ENCODE measurements at regions not wholly inside any gene's neighbourhood (a gene's known extent, or its start where the extent isn't known, plus 50 kb on each side); places are given as distances from the start of the nearest gene placed in this dataset.
A peak's percentile ranks its signal among the peaks of the same experiment; 100 is the strongest.

DNA sequence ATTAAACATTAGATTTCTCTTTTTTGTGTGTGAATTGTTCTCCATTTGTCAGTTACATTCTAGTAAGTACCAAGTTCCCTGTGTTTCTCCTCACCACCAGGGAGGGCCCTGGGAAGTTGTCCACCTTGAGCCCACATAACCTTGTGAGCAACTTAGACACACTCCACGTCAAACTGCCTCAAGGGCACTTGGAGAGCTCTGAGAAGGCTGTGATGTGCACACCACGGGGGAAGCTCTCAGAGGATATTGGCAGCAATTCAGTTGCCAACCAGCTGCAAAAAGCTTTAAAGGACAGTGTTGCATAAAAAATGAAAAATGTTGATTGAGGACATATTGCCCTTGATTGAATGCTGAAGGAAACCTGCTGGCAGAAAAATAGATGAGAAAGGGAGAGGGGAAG is 743.6 kb downstream of the RNF144A start:
- WGBS (ENCODE audit: insufficient coverage), result 67% methylated on average over 1 of the region's 2 CpGs

DNA sequence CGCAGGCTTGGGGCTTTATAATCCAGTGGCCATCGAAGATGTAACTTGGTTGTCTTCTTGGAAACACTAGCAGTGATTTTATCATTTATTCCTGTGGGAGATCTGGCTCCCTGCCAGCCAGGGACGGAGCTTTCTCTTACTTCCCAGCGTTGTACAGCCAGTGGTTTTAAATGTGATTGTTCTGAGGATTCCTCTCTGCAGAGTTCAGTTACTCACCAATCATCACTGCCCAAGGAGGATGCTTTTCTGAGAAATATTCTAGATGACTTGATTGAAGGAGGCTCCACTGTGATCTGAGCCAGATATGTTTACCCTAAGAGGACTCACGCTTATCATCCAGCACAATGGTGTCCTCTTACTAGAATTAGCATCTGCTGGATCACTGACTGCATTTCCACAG is 744.3 kb downstream of the RNF144A start:
- H3K36me3 ChIP-seq (ENCODE audit: control insufficient read depth, insufficient read depth, low read length), result no peaks in the 10 kb centered on the region
- peak; percentile 37 for DNase-seq
- no peaks in the 10 kb centered on the region for H3K4me1 ChIP-seq (ENCODE audit: control insufficient read depth, insufficient read depth, low read length)
- 71% methylated on average over 1 of the region's 5 CpGs for WGBS (ENCODE audit: insufficient coverage)
- H3K27me3 ChIP-seq (ENCODE audit: control insufficient read depth, insufficient read depth, low read length), result no peaks in the 10 kb centered on the region
- no peak overlapping the region for H3K4me3 ChIP-seq (ENCODE audit: low read length)
- H3K9me3 ChIP-seq (replicated peaks; ENCODE audit: control insufficient read depth, low read depth, low read length), result no peaks in the 10 kb centered on the region
- no peak overlapping the region for H3K27ac ChIP-seq (ENCODE audit: low read length)

More for the DNA sequence above, 743.6 kb downstream of the RNF144A start:
- DNase-seq, result no peak
- H3K27me3 ChIP-seq (ENCODE audit: control insufficient read depth, insufficient read depth, low read length), result no peaks in the 10 kb centered on the region
- H3K9me3 ChIP-seq (replicated peaks; ENCODE audit: control insufficient read depth, low read depth, low read length), result no peaks in the 10 kb centered on the region
- no peaks in the 10 kb centered on the region for H3K36me3 ChIP-seq (ENCODE audit: control insufficient read depth, insufficient read depth, low read length)
- H3K27ac ChIP-seq (ENCODE audit: low read length), result no peak overlapping the region
- H3K4me1 ChIP-seq (ENCODE audit: control insufficient read depth, insufficient read depth, low read length), result no peaks in the 10 kb centered on the region
- no peak overlapping the region for H3K4me3 ChIP-seq (ENCODE audit: low read length)

DNA sequence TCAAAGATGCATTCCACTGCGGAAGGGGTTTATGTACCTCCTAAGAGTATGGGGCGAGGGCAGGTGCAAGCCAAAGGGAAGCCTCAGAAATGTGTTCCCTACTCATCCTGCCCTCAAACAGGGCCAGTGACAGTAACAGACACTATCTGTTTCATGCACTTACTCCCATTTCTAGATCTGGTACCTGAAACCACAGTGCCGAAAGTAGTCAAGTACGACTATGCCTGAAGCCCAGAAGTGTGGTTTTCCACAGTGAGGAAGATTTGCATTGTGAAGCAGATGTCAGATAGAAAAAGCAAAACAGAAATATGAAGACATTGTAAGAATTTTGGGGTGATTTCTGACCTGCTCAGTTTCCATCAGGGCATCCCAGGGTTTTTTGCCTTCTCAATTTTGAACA is 748.7 kb downstream of the RNF144A start:
- no peak for DNase-seq
- H3K27ac ChIP-seq (ENCODE audit: low read length), result no peak overlapping the region
- no peaks in the 10 kb centered on the region for H3K36me3 ChIP-seq (ENCODE audit: control insufficient read depth, insufficient read depth, low read length)
- H3K4me3 ChIP-seq (ENCODE audit: low read length), result no peak overlapping the region
- H3K4me1 ChIP-seq (ENCODE audit: control insufficient read depth, insufficient read depth, low read length), result no peaks in the 10 kb centered on the region
- no peaks in the 10 kb centered on the region for H3K27me3 ChIP-seq (ENCODE audit: control insufficient read depth, insufficient read depth, low read length)
- H3K9me3 ChIP-seq (replicated peaks; ENCODE audit: control insufficient read depth, low read depth, low read length), result no peaks in the 10 kb centered on the region
- WGBS (ENCODE audit: insufficient coverage), result 100% methylated on average over 4 of the region's 4 CpGs

DNA sequence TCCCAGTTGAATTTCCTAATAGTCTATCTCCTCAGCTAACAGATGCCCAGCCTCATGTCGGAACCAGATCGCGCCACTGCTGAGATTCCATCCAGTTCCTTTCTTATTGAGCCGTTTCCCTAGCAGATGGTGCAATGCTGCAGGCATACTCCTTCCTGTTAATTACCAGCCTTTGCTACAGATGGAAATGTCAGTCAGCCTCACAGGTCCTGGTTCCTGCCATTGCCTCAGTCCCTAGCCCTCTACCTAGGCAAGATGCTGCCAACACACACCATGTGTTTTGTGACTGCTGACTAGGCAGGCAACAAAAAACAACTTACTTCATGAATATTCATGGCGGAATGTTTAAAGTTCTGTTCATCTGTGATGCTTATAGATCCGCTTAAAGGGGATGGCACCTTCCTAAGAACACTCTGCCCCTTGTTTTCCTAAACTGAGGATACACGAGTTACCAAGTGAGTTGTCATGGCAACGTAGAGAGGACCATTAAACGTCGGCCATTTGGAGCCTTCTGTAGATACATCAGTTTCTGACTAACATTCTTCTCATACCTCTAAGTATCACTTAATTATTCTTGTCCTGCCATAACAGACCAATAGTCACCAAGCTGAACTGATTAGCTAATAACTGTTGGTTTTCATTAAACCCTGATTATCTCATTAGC is 749.5 kb downstream of the RNF144A start:
- H3K4me1 ChIP-seq (ENCODE audit: control insufficient read depth, insufficient read depth, low read length), result peaks cover 6% of the 10 kb centered on the region
- 90% methylated on average over 10 of the region's 10 CpGs for WGBS (ENCODE audit: insufficient coverage)

DNA sequence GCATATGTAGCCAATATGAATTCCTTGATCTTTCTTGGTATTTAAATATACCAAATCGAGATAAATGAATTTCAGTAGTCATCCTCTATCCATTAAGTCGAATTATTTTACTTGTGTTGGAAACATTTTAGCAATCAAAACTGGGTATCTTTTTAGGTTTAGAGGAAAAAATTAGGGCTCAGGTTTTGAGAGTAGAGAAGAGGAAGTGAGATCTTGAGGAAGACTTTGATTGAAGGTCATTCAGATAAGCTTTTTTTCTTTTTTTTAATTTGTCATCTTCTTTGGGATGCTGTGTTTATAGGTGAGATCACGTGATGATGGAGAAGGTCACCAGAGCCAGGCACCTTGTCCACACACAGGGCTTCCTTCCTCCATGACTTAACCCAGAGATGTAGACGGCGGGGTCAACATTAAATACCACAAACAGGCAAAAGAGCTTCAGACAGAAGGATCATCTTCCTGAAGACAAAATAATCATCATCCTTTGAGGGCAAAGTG is 750.1 kb downstream of the RNF144A start:
- peaks cover under 1% of the 10 kb centered on the region for H3K9me3 ChIP-seq (replicated peaks; ENCODE audit: control insufficient read depth, low read depth, low read length)
- H3K27ac ChIP-seq (ENCODE audit: low read length), result no peak overlapping the region
- DNase-seq, result no peak
- no CpG with 5 or more reads among the region's 5 CpGs for WGBS (ENCODE audit: insufficient coverage)
- peaks cover 6% of the 10 kb centered on the region for H3K4me1 ChIP-seq (ENCODE audit: control insufficient read depth, insufficient read depth, low read length)
- H3K36me3 ChIP-seq (ENCODE audit: control insufficient read depth, insufficient read depth, low read length), result no peaks in the 10 kb centered on the region
- H3K4me3 ChIP-seq (ENCODE audit: low read length), result no peak overlapping the region
- H3K27me3 ChIP-seq (ENCODE audit: control insufficient read depth, insufficient read depth, low read length), result no peaks in the 10 kb centered on the region

More for the DNA sequence above, 749.5 kb downstream of the RNF144A start:
- Histone ChIP-seq H3K36me3 (ENCODE audit: control insufficient read depth, insufficient read depth, low read length) (no peaks in the 10 kb centered on the region), H3K4me3 (ENCODE audit: low read length) (no peak overlapping the region), H3K27ac (ENCODE audit: low read length) (no peak overlapping the region), H3K9me3 (replicated peaks; ENCODE audit: control insufficient read depth, low read depth, low read length) (no peaks in the 10 kb centered on the region), H3K27me3 (ENCODE audit: control insufficient read depth, insufficient read depth, low read length) (no peaks in the 10 kb centered on the region)
- no peak for DNase-seq

DNA sequence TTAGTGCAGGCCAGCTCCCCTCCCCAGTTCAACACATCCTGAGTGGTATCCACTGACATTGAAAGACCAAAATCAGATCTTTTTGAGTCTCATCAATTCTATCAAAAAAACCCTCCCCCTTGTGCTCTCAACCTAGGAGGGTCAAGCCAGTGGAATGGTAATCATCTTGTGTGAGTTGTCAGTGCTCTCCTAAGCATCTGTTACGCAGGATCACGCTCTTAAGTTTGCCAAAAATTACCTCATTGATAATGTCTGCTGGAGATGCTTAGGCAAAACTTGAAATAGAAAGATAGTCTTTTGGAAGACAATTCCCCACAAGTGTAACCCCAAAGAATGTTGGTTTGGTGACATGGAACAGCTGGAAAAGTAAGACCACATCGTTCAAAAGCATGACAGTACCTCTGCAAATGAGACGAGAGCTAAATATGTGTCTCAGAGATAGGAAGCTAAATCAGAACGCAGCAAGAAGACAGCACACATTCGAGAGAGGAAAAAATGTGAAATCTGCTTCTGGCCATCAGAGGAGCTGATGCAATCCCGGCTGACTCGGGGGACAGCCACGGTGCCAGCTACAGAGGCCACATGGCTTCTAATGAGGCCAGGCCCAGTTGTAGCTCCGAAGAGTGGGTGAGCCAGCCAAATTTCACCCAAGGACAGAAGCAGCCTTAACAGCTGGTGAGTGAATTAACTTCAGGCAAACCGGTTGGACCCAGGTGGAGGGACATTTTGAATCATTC is 753.9 kb downstream of the RNF144A start:
- Histone ChIP-seq H3K27me3 (ENCODE audit: control insufficient read depth, insufficient read depth, low read length) (no peaks in the 10 kb centered on the region), H3K36me3 (ENCODE audit: control insufficient read depth, insufficient read depth, low read length) (no peaks in the 10 kb centered on the region), H3K4me1 (ENCODE audit: control insufficient read depth, insufficient read depth, low read length) (peaks cover 6% of the 10 kb centered on the region), H3K27ac (ENCODE audit: low read length) (no peak overlapping the region), H3K4me3 (ENCODE audit: low read length) (no peak overlapping the region), H3K9me3 (replicated peaks; ENCODE audit: control insufficient read depth, low read depth, low read length) (peaks cover 2% of the 10 kb centered on the region)
- peak; percentile 48 for DNase-seq
- 29% methylated on average over 8 of the region's 11 CpGs for WGBS (ENCODE audit: insufficient coverage)

DNA sequence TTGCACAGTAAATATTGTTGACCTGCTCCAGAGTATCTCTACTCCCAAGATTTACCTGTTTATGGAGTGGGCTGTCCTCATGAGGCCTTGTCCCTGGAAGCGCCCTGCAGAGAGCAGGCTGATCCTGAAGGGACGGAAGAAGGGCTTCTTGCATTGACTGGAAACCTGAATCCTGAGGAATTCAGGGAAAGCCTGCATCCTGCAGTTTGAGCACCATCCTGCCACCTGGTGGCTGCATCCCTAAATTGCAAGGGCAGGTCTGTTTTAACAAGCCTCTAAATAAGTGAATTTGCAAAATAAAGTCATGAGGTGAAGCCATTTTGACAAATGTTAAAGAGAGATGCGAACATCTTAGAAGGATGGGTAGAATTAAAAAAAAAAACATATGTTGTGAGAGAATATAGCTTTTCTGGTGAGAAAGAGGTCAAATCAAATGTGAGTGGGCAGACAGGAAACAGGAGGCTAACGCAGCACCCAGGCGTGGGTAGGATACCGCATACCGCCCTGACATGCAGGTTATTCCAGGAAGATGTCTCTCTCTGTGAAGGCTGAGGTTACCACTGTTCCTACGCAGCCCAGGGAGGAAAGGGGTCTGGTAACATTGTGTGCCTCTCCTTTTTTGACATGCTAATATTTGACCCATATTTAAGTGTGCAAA is 754.9 kb downstream of the RNF144A start:
- peak; percentile 23 for DNase-seq
- Histone ChIP-seq H3K9me3 (replicated peaks; ENCODE audit: control insufficient read depth, low read depth, low read length) (peaks cover 2% of the 10 kb centered on the region), H3K36me3 (ENCODE audit: control insufficient read depth, insufficient read depth, low read length) (no peaks in the 10 kb centered on the region), H3K4me3 (ENCODE audit: low read length) (no peak overlapping the region), H3K27me3 (ENCODE audit: control insufficient read depth, insufficient read depth, low read length) (no peaks in the 10 kb centered on the region), H3K4me1 (ENCODE audit: control insufficient read depth, insufficient read depth, low read length) (peaks cover 6% of the 10 kb centered on the region), H3K27ac (ENCODE audit: low read length) (no peak overlapping the region)
- WGBS (ENCODE audit: insufficient coverage), result 86% methylated on average over 6 of the region's 8 CpGs

DNA sequence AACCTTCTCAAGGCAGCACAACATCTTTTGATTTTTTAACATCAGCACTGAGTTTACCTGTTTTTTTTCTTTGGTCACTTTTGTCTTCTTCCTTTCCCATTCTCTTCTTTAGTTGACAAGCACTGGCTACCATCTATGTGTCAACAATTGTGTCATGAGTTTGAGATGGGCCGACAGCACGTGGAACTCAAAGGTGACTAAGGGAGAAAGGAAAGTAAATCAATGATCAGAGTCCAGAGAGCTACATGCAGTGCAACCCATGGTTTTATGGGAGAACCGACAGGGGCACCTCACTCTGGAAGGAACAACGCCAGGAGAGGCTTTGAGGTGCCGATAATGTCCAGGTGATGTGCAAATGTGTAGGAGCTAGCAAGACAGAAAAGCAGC is 755.5 kb downstream of the RNF144A start:
- Histone ChIP-seq H3K36me3 (ENCODE audit: control insufficient read depth, insufficient read depth, low read length) (no peaks in the 10 kb centered on the region), H3K4me3 (ENCODE audit: low read length) (no peak overlapping the region), H3K27me3 (ENCODE audit: control insufficient read depth, insufficient read depth, low read length) (no peaks in the 10 kb centered on the region), H3K4me1 (ENCODE audit: control insufficient read depth, insufficient read depth, low read length) (peaks cover 6% of the 10 kb centered on the region), H3K9me3 (replicated peaks; ENCODE audit: control insufficient read depth, low read depth, low read length) (peaks cover 2% of the 10 kb centered on the region), H3K27ac (ENCODE audit: low read length) (no peak overlapping the region)
- 96% methylated on average over 5 of the region's 5 CpGs for WGBS (ENCODE audit: insufficient coverage)
- no peak for DNase-seq

DNA sequence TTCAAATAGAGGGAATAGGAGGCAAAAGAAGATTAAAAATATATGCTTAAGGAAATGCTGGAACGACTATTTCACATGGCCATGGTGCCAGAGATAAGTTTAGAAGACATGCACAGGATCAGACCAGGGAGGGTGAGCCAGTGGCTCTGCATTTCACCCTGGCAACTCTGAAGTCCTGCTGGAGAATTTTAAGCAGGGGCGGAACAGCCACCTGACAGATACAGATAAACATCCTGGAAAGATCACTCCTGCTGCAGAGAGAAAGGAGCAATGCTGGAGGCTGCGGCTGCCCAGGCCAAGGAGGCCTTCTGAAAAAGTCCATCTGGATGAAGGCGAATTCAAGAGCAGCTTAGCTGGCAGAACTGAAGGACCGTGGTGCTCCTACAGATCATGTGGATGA is 755.9 kb downstream of the RNF144A start:
- H3K27ac ChIP-seq (ENCODE audit: low read length), result no peak overlapping the region
- no peak overlapping the region for H3K4me3 ChIP-seq (ENCODE audit: low read length)

DNA sequence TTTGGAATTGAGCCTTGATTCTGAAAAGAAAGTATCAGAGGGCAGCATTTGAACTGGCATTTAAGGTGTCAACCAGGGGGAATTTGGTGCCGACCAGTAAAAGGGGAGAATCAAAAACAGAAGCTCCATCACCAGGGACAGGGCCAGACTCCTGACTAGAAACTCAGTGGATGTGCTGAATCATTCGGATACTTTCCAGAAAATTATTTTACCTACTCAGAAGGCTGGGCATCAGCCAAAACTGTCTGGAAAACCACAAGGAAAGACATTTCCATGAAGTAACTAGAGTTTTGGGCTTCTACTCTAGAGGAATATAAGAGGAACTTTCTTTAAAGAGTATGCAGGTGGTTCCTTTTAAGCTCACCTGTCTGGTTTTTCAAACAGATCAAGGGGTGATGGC is 756.6 kb downstream of the RNF144A start:
- Histone ChIP-seq H3K4me3 (ENCODE audit: low read length) (no peak overlapping the region), H3K4me1 (ENCODE audit: control insufficient read depth, insufficient read depth, low read length) (peaks cover 6% of the 10 kb centered on the region), H3K27ac (ENCODE audit: low read length) (no peak overlapping the region), H3K36me3 (ENCODE audit: control insufficient read depth, insufficient read depth, low read length) (no peaks in the 10 kb centered on the region), H3K27me3 (ENCODE audit: control insufficient read depth, insufficient read depth, low read length) (no peaks in the 10 kb centered on the region), H3K9me3 (replicated peaks; ENCODE audit: control insufficient read depth, low read depth, low read length) (peaks cover 2% of the 10 kb centered on the region)
- DNase-seq, result peak; percentile 17
- WGBS (ENCODE audit: insufficient coverage), result 63% methylated on average over 1 of the region's 2 CpGs

More for the DNA sequence above, 755.9 kb downstream of the RNF144A start:
- Histone ChIP-seq H3K9me3 (replicated peaks; ENCODE audit: control insufficient read depth, low read depth, low read length) (peaks cover 2% of the 10 kb centered on the region), H3K36me3 (ENCODE audit: control insufficient read depth, insufficient read depth, low read length) (no peaks in the 10 kb centered on the region), H3K27me3 (ENCODE audit: control insufficient read depth, insufficient read depth, low read length) (no peaks in the 10 kb centered on the region), H3K4me1 (ENCODE audit: control insufficient read depth, insufficient read depth, low read length) (peaks cover 6% of the 10 kb centered on the region)
- no peak for DNase-seq
- 82% methylated on average over 5 of the region's 5 CpGs for WGBS (ENCODE audit: insufficient coverage)

Measured in muscle of leg (tissue), 3 donors.